ENCODE measurements at regions not wholly inside any gene's neighbourhood (a gene's known extent, or its start where the extent isn't known, plus 50 kb on each side); places are given as distances from the start of the nearest gene placed in this dataset.

DNA sequence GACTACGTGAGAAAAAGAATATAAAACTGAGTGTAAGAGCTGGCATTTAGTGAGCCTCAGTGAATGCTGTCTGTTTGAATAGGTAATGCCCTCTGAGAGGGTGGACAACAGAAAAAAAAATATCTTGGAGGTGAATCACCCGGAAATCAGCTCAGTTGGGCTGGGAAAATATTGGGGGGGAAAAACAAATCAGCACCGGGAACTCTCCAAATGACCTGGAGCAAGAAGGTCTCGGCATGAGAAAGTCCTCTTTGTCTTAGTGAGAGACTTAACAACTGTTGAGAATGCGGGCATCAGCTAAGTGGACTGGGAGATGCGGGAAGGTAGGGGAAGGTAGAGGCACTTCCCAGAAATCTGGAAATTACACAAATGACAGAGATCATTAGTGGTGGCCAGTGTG lies 109.4 kb upstream of the POU3F3 start:
- intact Hi-C loops (cut with DNase I; ENCODE audit: low total_unique reads): no loop called here
- Histone ChIP-seq H3K27ac (no peak overlapping the region), H3K4me3 (no peak overlapping the region), H3K9me3 (no peaks in the 10 kb centered on the region), H3K27me3 (no peaks in the 10 kb centered on the region), H3K36me3 (no peaks in the 10 kb centered on the region), H3K4me1 (no peaks in the 10 kb centered on the region)
- DNase-seq: no peak
- TF ChIP-seq, protein P1, sequence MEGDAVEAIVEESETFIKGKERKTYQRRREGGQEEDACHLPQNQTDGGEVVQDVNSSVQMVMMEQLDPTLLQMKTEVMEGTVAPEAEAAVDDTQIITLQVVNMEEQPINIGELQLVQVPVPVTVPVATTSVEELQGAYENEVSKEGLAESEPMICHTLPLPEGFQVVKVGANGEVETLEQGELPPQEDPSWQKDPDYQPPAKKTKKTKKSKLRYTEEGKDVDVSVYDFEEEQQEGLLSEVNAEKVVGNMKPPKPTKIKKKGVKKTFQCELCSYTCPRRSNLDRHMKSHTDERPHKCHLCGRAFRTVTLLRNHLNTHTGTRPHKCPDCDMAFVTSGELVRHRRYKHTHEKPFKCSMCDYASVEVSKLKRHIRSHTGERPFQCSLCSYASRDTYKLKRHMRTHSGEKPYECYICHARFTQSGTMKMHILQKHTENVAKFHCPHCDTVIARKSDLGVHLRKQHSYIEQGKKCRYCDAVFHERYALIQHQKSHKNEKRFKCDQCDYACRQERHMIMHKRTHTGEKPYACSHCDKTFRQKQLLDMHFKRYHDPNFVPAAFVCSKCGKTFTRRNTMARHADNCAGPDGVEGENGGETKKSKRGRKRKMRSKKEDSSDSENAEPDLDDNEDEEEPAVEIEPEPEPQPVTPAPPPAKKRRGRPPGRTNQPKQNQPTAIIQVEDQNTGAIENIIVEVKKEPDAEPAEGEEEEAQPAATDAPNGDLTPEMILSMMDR (IDR thresholded peaks at IDR 0.05): no peak
- TF ChIP-seq POLR2A (IDR thresholded peaks at IDR 0.05): no peak

DNA sequence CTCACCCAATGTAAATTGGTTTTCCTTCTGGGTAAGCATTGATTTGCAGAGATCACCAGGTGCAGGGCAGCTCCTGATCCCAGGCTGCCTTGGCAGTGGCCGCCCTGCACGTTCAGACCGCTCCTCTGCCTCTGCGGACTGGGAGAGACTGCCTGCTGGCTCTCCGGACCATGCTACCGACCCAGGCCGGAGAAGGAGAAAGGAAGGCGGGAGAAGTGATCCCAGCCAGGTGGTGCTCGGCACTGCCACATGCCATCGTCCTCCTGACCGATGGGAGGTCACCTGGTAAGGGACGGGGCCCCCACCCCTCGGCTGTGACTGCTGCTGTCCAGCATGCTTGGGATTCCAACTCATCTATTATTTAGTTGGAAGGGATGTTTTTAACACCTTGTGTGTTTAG lies 108.1 kb upstream of the POU3F3 start:
- Histone ChIP-seq H3K4me3 (no peak overlapping the region), H3K4me1 (no peaks in the 10 kb centered on the region), H3K27me3 (no peaks in the 10 kb centered on the region), H3K36me3 (no peaks in the 10 kb centered on the region), H3K27ac (no peak overlapping the region), H3K9me3 (no peaks in the 10 kb centered on the region)
- DNase-seq: no peak
- TF ChIP-seq, protein P1 (IDR thresholded peaks at IDR 0.05): no peak
- no peak for TF ChIP-seq POLR2A (IDR thresholded peaks at IDR 0.05)
- intact Hi-C loops (cut with DNase I; ENCODE audit: low total_unique reads): no loop called here

DNA sequence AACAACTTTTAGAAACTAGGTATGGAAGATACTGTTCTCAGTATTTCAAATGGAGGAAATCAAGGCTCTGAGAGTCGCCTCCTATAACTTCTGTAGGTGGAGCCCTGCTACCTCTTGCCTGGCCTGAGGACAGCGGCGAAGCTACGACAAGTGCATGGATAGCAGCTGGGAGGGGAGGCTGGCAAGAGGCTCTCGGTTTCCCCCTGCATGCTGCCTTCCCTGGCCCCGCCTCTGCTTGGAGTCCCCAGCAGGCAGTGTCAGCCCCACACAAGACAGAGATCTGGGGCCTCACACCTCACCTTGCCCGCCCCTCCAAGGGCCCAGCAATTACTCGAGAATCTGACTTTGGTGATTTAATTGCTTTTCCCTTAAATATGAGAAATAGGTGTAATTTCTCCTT lies 107.6 kb upstream of the POU3F3 start:
- no peak for DNase-seq
- Histone ChIP-seq H3K4me3 (no peak overlapping the region), H3K27me3 (no peaks in the 10 kb centered on the region), H3K27ac (no peak overlapping the region), H3K4me1 (no peaks in the 10 kb centered on the region), H3K36me3 (no peaks in the 10 kb centered on the region), H3K9me3 (no peaks in the 10 kb centered on the region)
- intact Hi-C loops (cut with DNase I; ENCODE audit: low total_unique reads): no loop called here
- TF ChIP-seq, protein P1 (IDR thresholded peaks at IDR 0.05): no peak
- TF ChIP-seq POLR2A (IDR thresholded peaks at IDR 0.05): no peak

DNA sequence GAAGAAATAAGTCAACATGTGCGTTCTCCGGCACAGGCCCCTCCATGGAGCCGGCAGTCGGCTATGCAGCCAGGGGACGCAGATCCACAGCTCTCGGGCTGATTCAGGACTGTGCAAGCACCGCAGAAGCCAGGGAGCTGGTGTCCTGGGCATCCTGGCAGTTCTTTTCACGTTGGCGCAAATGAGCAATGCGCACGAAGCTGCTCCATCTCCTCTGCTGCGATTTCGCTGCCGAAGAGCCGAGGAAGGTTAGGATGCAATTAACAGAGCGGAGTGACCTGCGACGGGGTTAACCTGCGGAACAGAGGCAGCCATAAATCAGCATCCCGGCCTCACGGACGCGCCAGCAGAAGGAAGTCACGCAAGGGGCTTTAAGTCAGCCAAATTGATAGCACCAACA lies 107.1 kb upstream of the POU3F3 start:
- TF ChIP-seq POLR2A (IDR thresholded peaks at IDR 0.05): no peak
- TF ChIP-seq, protein P1 (IDR thresholded peaks at IDR 0.05): no peak
- no peak overlapping the region for H3K27ac ChIP-seq
- H3K4me1 ChIP-seq: no peaks in the 10 kb centered on the region
- no peaks in the 10 kb centered on the region for H3K36me3 ChIP-seq
- intact Hi-C loops (cut with DNase I; ENCODE audit: low total_unique reads): no loop called here
- no peak overlapping the region for H3K4me3 ChIP-seq
- no peak for DNase-seq
- no peaks in the 10 kb centered on the region for H3K9me3 ChIP-seq
- H3K27me3 ChIP-seq: no peaks in the 10 kb centered on the region

DNA sequence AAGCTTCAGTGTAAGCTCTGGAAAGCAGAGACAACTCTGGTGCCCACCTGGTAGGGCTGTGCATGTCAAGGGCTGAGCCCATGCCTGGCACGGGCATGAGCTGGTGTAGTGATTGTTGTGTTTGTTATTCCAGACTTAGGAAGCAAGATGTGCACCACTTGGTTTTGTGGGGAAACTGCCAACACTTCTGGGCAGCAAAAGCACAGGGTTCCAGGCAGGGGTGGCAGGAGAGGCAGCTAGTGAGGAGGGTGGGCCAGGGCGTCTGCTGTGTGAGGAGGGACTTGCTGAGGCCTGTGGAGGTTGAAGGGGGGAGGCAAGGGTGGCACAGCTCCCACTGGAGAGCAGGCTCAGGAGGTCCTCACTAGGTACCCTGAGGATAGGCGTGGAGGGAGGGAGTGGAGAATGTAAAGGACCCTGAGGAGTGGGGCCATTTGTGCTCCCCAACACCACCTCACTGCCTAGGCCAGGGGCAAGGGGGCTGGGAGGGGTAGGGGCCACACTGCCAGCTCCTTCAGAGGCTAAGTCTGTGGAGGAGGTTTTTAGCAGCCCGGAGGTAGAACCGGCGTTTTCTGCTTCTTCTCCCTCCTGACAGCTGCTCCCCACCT lies 104.0 kb upstream of the POU3F3 start:
- DNase-seq: no peak
- Histone ChIP-seq H3K27ac (no peak overlapping the region), H3K9me3 (no peaks in the 10 kb centered on the region), H3K4me1 (no peaks in the 10 kb centered on the region), H3K36me3 (no peaks in the 10 kb centered on the region), H3K27me3 (no peaks in the 10 kb centered on the region), H3K4me3 (no peak overlapping the region)
- no peak for TF ChIP-seq POLR2A (IDR thresholded peaks at IDR 0.05)
- TF ChIP-seq, protein P1 (IDR thresholded peaks at IDR 0.05): no peak
- intact Hi-C loops (cut with DNase I; ENCODE audit: low total_unique reads): no loop called here

All from uterus (tissue), 3 donors.